ENCODE measurements at regions not wholly inside any gene's neighbourhood (a gene's known extent, or its start where the extent isn't known, plus 50 kb on each side); places are given as distances from the start of the nearest gene placed in this dataset.

GRCh38 chr11:81245791-81246190, 1487.9 kb downstream of the FAM181B start:
- Histone ChIP-seq H3K27ac (ENCODE audit: low read depth in 1 of 2, low read length in 2 of 2) (no peak overlapping the region), H3K4me1 (ENCODE audit: control insufficient read depth in 4 of 4, insufficient read depth in 4 of 4, low read length in 3 of 4) (no peaks in the 10 kb centered on the region), H3K4me3 (ENCODE audit: low read depth in 1 of 3, low read length in 3 of 3) (no peak overlapping the region), H3K36me3 (ENCODE audit: control insufficient read depth in 4 of 4, insufficient read depth in 3 of 4, low read depth in 1 of 4, low read length in 3 of 4) (no peaks in the 10 kb centered on the region), H3K9ac (ENCODE audit: low read depth in 1 of 2, low read length in 2 of 2) (no peak overlapping the region), H3K27me3 (ENCODE audit: control insufficient read depth in 4 of 4, insufficient read depth in 4 of 4, low read length in 3 of 4) (peaks cover 0 to 4% (median 0%) of the 10 kb centered on the region in 4 donors), H3K9me3 (ENCODE audit: control insufficient read depth in 4 of 4, low read length in 3 of 4) (no peaks in the 10 kb centered on the region)
- no peak for TF ChIP-seq CTCF (IDR thresholded peaks at IDR 0.05; ENCODE audit: low read depth, low read length, missing input control)
- TF ChIP-seq RXRA (IDR thresholded peaks at IDR 0.05): no peak
- no peak for TF ChIP-seq TAF1 (conservative IDR thresholded peaks at IDR 0.05)
- TF ChIP-seq MAX (IDR thresholded peaks at IDR 0.05): no peak
- no peak for TF ChIP-seq FOXA2 (IDR thresholded peaks at IDR 0.05)
- no peak for TF ChIP-seq ZBTB33 (IDR thresholded peaks at IDR 0.05)
- TF ChIP-seq SP1 (IDR thresholded peaks at IDR 0.05): no peak
- TF ChIP-seq YY1 (IDR thresholded peaks at IDR 0.05): no peak
- no peak for TF ChIP-seq EGR1 (IDR thresholded peaks at IDR 0.05; ENCODE audit: low read depth in 2 of 2)
- 73% methylated on average over 3 of the region's 3 CpGs for WGBS
- DNase-seq (ENCODE audit: low spot score): no peak

GRCh38 chr11:81241672-81242275, 1491.9 kb downstream of the FAM181B start:
- Histone ChIP-seq H3K27me3 (ENCODE audit: control insufficient read depth in 4 of 4, insufficient read depth in 4 of 4, low read length in 3 of 4) (peaks cover 0 to 4% (median 0%) of the 10 kb centered on the region in 4 donors), H3K27ac (ENCODE audit: low read depth in 1 of 2, low read length in 2 of 2) (no peak overlapping the region), H3K9ac (ENCODE audit: low read depth in 1 of 2, low read length in 2 of 2) (no peak overlapping the region), H3K4me3 (ENCODE audit: low read depth in 1 of 3, low read length in 3 of 3) (no peak overlapping the region), H3K9me3 (ENCODE audit: control insufficient read depth in 4 of 4, low read length in 3 of 4) (no peaks in the 10 kb centered on the region), H3K36me3 (ENCODE audit: control insufficient read depth in 4 of 4, insufficient read depth in 3 of 4, low read depth in 1 of 4, low read length in 3 of 4) (no peaks in the 10 kb centered on the region), H3K4me1 (ENCODE audit: control insufficient read depth in 4 of 4, insufficient read depth in 4 of 4, low read length in 3 of 4) (no peaks in the 10 kb centered on the region)
- TF ChIP-seq RXRA (IDR thresholded peaks at IDR 0.05) (no peak), FOXA1 (IDR thresholded peaks at IDR 0.05) (no peak), SP1 (IDR thresholded peaks at IDR 0.05) (no peak), ZBTB33 (IDR thresholded peaks at IDR 0.05) (no peak), RAD21 (IDR thresholded peaks at IDR 0.05) (no peak), GABPA (IDR thresholded peaks at IDR 0.05 in 1 of 2, conservative IDR thresholded peaks at IDR 0.05 in 1 of 2) (no peak), MAX (IDR thresholded peaks at IDR 0.05) (no peak), YY1 (IDR thresholded peaks at IDR 0.05) (no peak), NR2F2 (IDR thresholded peaks at IDR 0.05) (no peak), CTCF (IDR thresholded peaks at IDR 0.05; ENCODE audit: low read depth, low read length, missing input control) (no peak), JUND (IDR thresholded peaks at IDR 0.05) (no peak), TAF1 (conservative IDR thresholded peaks at IDR 0.05) (no peak), HNF4A (conservative IDR thresholded peaks at IDR 0.05) (no peak), FOXA2 (IDR thresholded peaks at IDR 0.05) (no peak), REST (IDR thresholded peaks at IDR 0.05) (no peak), EGR1 (IDR thresholded peaks at IDR 0.05; ENCODE audit: low read depth in 2 of 2) (no peak), HNF4G (IDR thresholded peaks at IDR 0.05) (no peak), ATF3 (IDR thresholded peaks at IDR 0.05) (no peak)
- no peak for DNase-seq (ENCODE audit: low spot score)
- WGBS: 65% methylated on average over 5 of the region's 5 CpGs

All from liver (tissue), 8 donors.